ENCODE measurements at regions not wholly inside any gene's neighbourhood (a gene's known extent, or its start where the extent isn't known, plus 50 kb on each side); places are given as distances from the start of the nearest gene placed in this dataset.
"Not testable (repeated sequence)": the region's sequence is repeated elsewhere in the genome, so short reads cannot be mapped to it uniquely, and the experiment has no call there.

DNA sequence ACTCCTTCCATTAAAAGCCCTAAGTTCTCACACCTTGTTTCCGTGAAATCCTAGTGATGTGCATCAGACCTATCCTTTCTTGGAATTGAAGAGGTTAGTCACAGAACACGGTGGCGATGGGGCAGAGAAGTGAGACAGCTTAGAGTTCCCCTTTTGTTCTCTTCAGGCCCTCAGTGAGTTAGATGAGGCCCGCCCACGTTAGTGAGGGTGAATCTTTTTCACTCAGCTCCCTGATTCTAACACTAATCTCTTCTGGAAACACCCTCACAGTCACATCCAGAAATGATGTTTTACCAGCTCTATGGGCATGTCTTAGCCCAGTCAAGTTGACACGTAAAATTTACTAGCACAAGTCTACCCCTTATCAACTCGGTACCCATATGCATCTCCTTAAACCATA lies 172.7 kb upstream of the NOX3 start:
- no peak overlapping the region for H3K4me3 Mint-ChIP-seq

DNA sequence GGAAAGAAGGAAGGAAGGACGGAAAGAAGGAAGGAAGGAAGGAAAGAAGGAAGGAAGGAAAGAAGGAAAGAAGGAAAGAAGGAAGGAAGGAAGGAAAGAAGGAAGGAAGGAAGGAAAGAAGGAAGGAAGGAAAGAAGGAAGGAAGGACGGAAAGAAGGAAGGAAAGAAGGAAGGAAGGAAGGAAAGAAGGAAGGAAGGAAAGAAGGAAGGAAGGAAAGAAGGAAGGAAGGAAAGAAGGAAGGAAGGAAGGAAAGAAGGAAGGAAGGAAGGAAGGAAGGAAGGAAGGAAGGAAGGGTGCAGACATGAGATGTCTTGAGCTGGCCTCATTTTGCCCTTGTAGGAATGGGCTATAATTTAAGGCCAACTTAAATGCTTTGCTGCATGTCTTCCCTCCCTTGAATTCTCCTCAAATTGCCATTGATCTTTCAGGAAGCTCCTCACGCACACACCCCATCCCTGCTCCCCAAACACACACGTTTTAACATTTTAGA lies 172.1 kb upstream of the NOX3 start:
- DNase-seq (ENCODE audit: low spot score); H3K27ac Mint-ChIP-seq; H3K36me3 Mint-ChIP-seq; H3K4me1 Mint-ChIP-seq (ENCODE audit: low read depth in 2 of 2); ATAC-seq; H3K27me3 Mint-ChIP-seq; H3K4me3 Mint-ChIP-seq: not testable (repeated sequence)
- H3K9me3 Mint-ChIP-seq = peaks cover 18% of the 10 kb centered on the region

More for the DNA sequence above, 172.7 kb upstream of the NOX3 start:
- H3K27ac Mint-ChIP-seq = no peak overlapping the region
- H3K27me3 Mint-ChIP-seq = no peaks in the 10 kb centered on the region
- no peaks in the 10 kb centered on the region for H3K36me3 Mint-ChIP-seq
- H3K9me3 Mint-ChIP-seq = peaks cover 18% of the 10 kb centered on the region
- H3K4me1 Mint-ChIP-seq (ENCODE audit: low read depth in 2 of 2) = no peaks in the 10 kb centered on the region
- peak in 1 of 2 donors; percentile 49 for ATAC-seq
- DNase-seq (ENCODE audit: low spot score) = no peak

DNA sequence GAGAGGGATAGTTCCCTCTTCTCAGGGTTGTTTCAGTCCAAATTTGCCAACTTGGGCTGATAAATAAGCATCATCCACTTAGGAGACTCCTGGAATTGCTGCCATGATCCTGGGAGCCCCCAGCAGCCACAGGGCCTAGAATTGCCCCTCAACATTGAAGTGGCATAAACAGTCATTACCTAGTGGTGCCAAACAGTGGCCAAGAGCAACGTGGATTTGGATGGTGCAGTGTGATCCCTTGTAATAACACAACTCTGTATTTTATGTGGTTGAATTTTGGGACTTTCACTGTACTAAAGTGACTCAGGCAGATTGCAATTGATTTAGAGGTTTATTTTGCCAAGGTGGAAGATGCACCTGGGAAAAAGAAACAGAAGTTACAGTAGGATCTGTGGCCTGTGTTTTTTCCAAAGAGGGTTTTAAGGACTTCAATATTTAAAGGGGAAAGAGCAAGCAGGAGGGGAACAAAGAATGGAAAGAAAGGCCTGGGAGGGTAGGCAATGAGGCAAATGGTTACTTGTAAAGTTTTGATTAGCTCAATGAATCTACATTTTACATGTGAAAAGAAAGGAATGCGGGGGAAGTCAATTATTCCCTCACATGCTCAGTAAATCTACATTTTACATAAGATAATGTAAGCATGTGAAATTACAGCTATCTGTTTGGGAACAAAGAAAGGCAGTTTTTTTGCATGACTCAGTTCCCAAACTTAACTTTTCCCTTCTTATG lies 168.0 kb upstream of the NOX3 start:
- no peaks in the 10 kb centered on the region for H3K4me1 Mint-ChIP-seq (ENCODE audit: low read depth in 2 of 2)
- no peak for ATAC-seq
- peaks cover 6% of the 10 kb centered on the region for H3K9me3 Mint-ChIP-seq
- peaks cover 0 to 2% of the 10 kb centered on the region in 2 donors for H3K27me3 Mint-ChIP-seq
- no peak for DNase-seq (ENCODE audit: low spot score)
- no peaks in the 10 kb centered on the region for H3K36me3 Mint-ChIP-seq
- H3K27ac Mint-ChIP-seq = no peak overlapping the region
- H3K4me3 Mint-ChIP-seq = no peak overlapping the region

DNA sequence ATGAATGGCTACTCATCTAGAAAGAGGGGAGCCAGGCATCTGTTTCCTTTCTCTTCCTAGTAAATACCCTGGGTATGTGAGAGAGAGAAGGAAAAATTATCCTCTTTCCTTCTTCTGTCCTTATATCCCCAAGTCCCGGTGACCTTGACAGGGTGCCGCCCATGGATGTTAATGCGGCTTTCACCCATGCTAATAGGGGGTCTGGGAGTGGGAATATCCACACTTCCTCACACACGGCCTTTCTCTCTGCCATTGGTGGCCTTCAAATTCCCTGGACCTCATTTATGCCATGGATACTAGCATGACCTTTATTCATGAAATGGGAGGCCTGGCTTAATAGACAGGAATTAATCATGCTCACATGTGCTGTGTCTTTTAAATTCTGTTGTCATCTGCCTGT lies 159.0 kb upstream of the NOX3 start:
- Mint-ChIP-seq H3K4me3 (no peak overlapping the region), H3K27me3 (no peaks in the 10 kb centered on the region), H3K36me3 (peaks cover 11% of the 10 kb centered on the region), H3K27ac (no peak overlapping the region), H3K4me1 (ENCODE audit: low read depth in 2 of 2) (no peaks in the 10 kb centered on the region), H3K9me3 (peaks cover 10% of the 10 kb centered on the region)
- DNase-seq (ENCODE audit: low spot score) (no peak), ATAC-seq (no peak)

DNA sequence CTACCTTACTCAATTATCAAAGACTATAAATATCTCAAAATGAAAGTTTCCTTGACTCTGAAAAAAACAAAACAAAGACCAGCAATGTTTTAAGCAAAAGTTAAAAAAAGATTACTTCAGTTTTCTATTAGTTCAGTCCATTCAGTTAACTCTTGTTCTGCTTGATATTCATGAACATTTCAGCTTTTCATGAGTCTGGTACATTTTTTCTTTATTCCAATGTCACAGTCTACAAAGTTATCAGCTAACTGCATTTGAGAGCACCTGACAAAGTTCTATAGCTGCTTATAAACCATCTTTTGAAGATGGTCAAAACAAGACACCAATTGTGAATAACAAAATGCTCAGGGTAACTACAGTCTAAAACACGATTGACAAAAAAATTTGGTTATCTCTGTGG lies 156.1 kb upstream of the NOX3 start:
- Mint-ChIP-seq H3K27ac (no peak overlapping the region), H3K9me3 (peaks cover 6% of the 10 kb centered on the region), H3K4me3 (no peak overlapping the region), H3K4me1 (ENCODE audit: low read depth in 2 of 2) (no peaks in the 10 kb centered on the region), H3K27me3 (no peaks in the 10 kb centered on the region), H3K36me3 (peaks cover 11% of the 10 kb centered on the region)
- ATAC-seq (no peak), DNase-seq (ENCODE audit: low spot score) (no peak)

DNA sequence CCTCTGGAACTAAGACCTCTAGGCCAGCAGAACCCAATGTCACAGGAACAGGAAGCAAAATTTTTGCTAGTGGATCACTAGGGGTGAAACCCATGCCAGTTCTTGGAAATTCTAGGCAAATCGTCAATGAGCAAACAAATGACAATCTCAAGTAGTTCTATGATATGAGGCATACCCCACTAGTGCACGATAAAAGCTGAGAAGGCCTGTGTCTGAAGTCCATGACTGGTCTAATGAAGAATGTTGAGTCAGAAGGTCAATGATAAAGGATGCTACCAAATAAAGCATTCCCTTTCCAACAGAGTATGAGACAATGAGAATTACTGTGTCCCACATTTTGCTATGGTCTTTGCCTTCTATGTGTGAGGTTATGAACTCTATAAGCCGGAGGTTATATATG lies 149.4 kb upstream of the NOX3 start:
- H3K9me3 Mint-ChIP-seq = no peaks in the 10 kb centered on the region
- ATAC-seq (no peak), DNase-seq (ENCODE audit: low spot score) (no peak)
- H3K4me3 Mint-ChIP-seq = no peak overlapping the region
- H3K27me3 Mint-ChIP-seq = no peaks in the 10 kb centered on the region
- no peaks in the 10 kb centered on the region for H3K36me3 Mint-ChIP-seq
- no peak overlapping the region for H3K27ac Mint-ChIP-seq
- H3K4me1 Mint-ChIP-seq (ENCODE audit: low read depth in 2 of 2) = no peaks in the 10 kb centered on the region

DNA sequence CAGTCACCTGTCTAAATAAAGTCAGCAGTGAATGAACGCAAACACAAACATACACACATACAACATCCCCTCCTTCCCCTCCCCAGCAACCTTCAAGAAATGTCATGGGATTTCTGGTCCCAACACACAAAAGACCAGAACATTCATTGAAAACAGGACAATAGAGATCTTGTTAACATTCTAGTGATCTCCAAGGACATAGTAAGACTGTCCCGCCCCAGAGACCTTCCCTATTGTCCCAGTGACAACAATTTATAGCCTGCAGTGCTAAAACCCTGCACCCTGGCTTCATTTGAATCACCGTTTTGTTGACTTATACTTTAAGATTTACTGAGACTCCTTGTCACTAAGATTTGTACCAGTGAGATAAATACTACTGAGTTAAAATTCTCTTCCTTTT lies 143.9 kb upstream of the NOX3 start:
- no peak overlapping the region for H3K27ac Mint-ChIP-seq
- H3K27me3 Mint-ChIP-seq = peaks cover 0 to 3% of the 10 kb centered on the region in 2 donors
- H3K4me3 Mint-ChIP-seq = no peak overlapping the region
- DNase-seq (ENCODE audit: low spot score) = no peak
- no peaks in the 10 kb centered on the region for H3K36me3 Mint-ChIP-seq
- H3K9me3 Mint-ChIP-seq = no peaks in the 10 kb centered on the region
- H3K4me1 Mint-ChIP-seq (ENCODE audit: low read depth in 2 of 2) = no peaks in the 10 kb centered on the region
- ATAC-seq = no peak

DNA sequence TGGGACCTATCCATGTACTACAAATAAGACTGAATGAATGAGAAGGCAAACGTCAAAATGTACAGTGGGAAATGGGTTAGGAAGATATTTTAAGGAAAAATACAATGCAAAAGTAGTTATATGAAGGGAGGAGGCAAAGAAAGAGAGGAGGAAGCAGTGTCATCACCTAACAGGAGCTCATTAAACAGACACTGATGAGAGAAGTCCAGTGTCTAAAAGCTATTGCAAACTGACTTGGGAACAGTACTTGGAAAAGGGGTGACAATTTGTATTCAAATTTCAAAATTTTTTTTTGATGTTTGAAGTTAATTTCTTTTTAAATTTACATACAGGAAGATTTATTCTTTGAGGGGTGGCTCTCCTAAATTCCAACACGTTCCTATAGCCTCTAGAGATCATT lies 143.5 kb upstream of the NOX3 start:
- ATAC-seq (no peak), DNase-seq (ENCODE audit: low spot score) (no peak)
- H3K36me3 Mint-ChIP-seq = no peaks in the 10 kb centered on the region
- no peak overlapping the region for H3K4me3 Mint-ChIP-seq
- no peak overlapping the region for H3K27ac Mint-ChIP-seq
- no peaks in the 10 kb centered on the region for H3K4me1 Mint-ChIP-seq (ENCODE audit: low read depth in 2 of 2)
- H3K9me3 Mint-ChIP-seq = no peaks in the 10 kb centered on the region
- peaks cover 0 to 3% of the 10 kb centered on the region in 2 donors for H3K27me3 Mint-ChIP-seq

DNA sequence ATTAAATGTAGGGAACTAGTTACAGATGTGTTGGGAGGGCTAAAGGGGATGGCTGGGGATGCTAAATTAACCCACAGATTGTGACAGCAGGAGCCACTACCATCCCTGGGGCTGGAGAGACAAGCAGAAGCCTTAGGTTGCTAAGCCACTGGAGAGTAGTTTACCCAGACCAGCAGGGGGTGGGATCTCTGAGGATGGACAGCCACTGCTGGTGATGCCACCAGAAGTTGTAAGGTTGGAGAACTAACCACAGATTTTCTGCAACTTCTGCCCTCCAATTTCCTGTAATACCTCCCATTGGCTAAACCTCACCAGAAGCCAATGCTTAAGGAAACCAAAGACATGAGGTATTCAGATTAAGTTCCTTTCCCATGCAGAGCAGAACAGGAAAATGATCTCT lies 139.6 kb upstream of the NOX3 start:
- DNase-seq (ENCODE audit: low spot score) = no peak
- Mint-ChIP-seq H3K9me3 (no peaks in the 10 kb centered on the region), H3K4me1 (ENCODE audit: low read depth in 2 of 2) (no peaks in the 10 kb centered on the region), H3K4me3 (no peak overlapping the region), H3K36me3 (no peaks in the 10 kb centered on the region), H3K27me3 (peaks cover 0 to 5% of the 10 kb centered on the region in 2 donors), H3K27ac (no peak overlapping the region)
- ATAC-seq = no peak

DNA sequence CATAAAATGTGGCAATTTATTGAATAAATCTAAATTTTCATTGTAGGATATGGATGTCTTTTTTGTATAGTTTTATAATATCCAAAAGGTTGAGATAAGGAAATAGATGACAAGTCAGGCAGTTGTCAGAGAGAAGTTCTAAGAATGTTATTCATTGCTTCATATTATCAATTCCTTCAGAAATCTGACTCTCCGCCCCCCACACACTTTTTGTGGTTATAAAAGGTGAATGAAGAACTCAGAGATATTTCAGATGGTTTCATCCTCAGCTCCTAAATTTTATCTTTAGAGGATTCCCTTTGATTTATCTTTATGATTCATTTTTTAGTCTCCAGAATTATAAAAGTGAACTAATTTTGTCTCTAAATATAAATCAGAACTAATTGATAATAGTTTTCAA lies 136.1 kb upstream of the NOX3 start:
- no peak for ATAC-seq
- Mint-ChIP-seq H3K36me3 (no peaks in the 10 kb centered on the region), H3K9me3 (no peaks in the 10 kb centered on the region), H3K27ac (no peak overlapping the region), H3K4me3 (no peak overlapping the region), H3K4me1 (ENCODE audit: low read depth in 2 of 2) (no peaks in the 10 kb centered on the region), H3K27me3 (peaks cover 0 to 2% of the 10 kb centered on the region in 2 donors)
- DNase-seq (ENCODE audit: low spot score) = no peak

DNA sequence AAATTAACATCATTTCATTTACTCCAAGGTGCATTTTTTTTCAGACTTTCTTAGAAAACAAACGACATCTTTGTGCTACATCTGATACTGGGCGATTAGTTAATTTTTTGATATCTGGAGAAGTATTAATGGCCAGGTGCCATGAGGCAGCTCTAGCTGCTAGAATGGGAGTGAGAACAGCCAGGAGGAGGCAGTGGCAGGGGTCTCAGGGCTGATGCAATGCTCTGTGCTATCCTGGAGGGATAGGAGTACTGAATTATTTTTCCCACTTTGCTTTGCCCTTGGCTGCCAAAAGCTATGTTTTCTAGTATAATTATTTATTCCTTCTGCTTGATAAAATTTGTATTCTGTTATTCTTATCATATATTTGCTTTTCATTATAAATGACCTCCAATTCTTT lies 133.6 kb upstream of the NOX3 start:
- Mint-ChIP-seq H3K36me3 (no peaks in the 10 kb centered on the region), H3K9me3 (no peaks in the 10 kb centered on the region), H3K27ac (no peak overlapping the region), H3K4me1 (ENCODE audit: low read depth in 2 of 2) (no peaks in the 10 kb centered on the region), H3K4me3 (no peak overlapping the region), H3K27me3 (peaks cover 0 to 2% of the 10 kb centered on the region in 2 donors)
- no peak for ATAC-seq
- no peak for DNase-seq (ENCODE audit: low spot score)

DNA sequence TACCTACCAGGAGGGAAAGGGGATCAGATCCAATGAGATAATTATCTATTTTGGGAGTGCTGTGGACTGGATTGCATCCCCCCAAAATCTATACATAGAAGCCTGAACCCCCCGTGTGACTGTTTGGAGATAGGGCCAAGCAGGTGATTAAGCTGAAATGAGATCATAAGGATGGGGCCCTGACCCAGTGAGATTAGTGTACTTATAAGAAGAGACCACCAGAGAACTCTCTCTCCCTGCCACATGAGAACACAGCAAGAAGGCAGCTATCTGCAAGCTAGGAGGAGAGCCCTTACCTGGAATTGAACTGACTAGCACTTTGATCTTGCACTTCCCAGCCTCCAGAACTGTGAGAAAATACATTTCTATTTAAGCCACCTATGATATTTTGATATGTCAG lies 132.2 kb upstream of the NOX3 start:
- Mint-ChIP-seq H3K36me3 (no peaks in the 10 kb centered on the region), H3K4me3 (no peak overlapping the region), H3K27me3 (peaks cover 0 to 2% of the 10 kb centered on the region in 2 donors), H3K9me3 (no peaks in the 10 kb centered on the region), H3K4me1 (ENCODE audit: low read depth in 2 of 2) (no peaks in the 10 kb centered on the region), H3K27ac (no peak overlapping the region)
- ATAC-seq = no peak
- no peak for DNase-seq (ENCODE audit: low spot score)

DNA sequence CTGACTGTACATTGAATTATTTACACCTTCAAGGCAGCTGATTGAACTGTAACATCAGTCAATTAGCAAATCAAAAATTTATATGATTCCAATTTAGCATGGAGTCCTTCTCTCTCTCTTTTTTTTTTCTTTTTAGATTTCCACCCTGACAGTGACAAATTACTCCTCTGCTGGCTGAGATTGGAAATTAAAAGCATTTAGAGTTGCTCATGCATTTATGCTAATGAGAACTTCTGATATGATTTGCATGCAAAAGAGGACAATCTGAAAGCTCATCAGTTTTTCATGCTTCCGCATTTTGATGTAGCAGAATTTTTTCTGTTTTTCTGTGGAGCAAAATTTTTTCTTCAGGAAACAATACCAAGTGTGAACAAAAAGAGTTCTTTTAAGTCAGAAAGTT lies 130.5 kb upstream of the NOX3 start:
- Mint-ChIP-seq H3K4me3 (no peak overlapping the region), H3K27me3 (no peaks in the 10 kb centered on the region), H3K9me3 (no peaks in the 10 kb centered on the region), H3K36me3 (no peaks in the 10 kb centered on the region), H3K4me1 (ENCODE audit: low read depth in 2 of 2) (no peaks in the 10 kb centered on the region), H3K27ac (no peak overlapping the region)
- DNase-seq (ENCODE audit: low spot score) = no peak
- no peak for ATAC-seq

DNA sequence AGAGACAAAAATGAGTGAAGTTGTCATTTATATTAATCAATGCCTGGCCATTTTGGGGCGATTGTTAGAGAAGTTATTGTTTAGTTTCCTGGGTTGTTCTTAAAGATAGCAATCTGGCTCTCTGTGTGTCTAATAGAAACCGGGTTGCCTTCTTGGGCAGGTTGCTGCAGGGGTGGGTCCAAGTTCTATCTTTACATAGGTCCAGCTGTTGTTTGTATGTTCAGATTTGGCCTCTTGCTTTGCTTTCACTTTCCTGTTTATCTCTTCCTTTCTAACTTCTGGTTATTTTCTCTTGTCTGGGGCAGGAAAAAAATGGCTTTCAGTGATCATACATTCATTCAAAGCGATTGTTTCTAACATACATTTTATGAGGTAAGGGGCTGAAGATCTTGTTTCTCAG lies 128.4 kb upstream of the NOX3 start:
- DNase-seq (ENCODE audit: low spot score) (no peak), ATAC-seq (no peak)
- Mint-ChIP-seq H3K36me3 (no peaks in the 10 kb centered on the region), H3K4me1 (ENCODE audit: low read depth in 2 of 2) (no peaks in the 10 kb centered on the region), H3K9me3 (no peaks in the 10 kb centered on the region), H3K27ac (no peak overlapping the region), H3K4me3 (no peak overlapping the region), H3K27me3 (no peaks in the 10 kb centered on the region)

Measured in natural killer cell treated with Interleukin-12 subunit alpha and Interleukin-12 subunit beta and Interleukin-15 and Interleukin-18, amount 100 ng/mL, for 72 hours (primary cell).